H1 (cell line): ENCODE measurements at regions not wholly inside any gene's neighbourhood (a gene's known extent, or its start where the extent isn't known, plus 50 kb on each side); places are given as distances from the start of the nearest gene placed in this dataset.

Experiments
- CTCF ChIA-PET: fragments of 300-600 bp; sonication (Branson Sonifier 250); formaldehyde crosslinking; loops from one replicate; lab custom pipeline; 2021; ENCODE audit not compliant: partially characterized antibody; lab: Charles Lee
- POLR2A ChIA-PET: fragments of 300-600 bp; sonication (Branson Sonifier 250); formaldehyde crosslinking; loops from one replicate; lab custom pipeline; 2021; ENCODE audit warnings: inconsistent platforms; ENCODE audit not compliant: partially characterized antibody; lab: Charles Lee
- DNase-seq, 2 experiments: peaks; one replicate each; pipeline versions ENCODE4 v3.0.0 to v3.0.0-alpha.2; 2010 to 2022; ENCODE audit warnings: low spot score in 2 of 2, low read depth in 1 of 2, mixed read lengths in 1 of 2
- FAIRE-seq: peaks from 2 replicates; lab custom pipeline; 2011; peaks lifted over from hg19 to GRCh38; lab: Jason Lieb, UNC
- H2AFZ ChIP-seq: 2 replicates; pipeline ENCODE4 v1.8.1; 2012; ENCODE audit warnings: low read length, inconsistent platforms
- H2AK5ac ChIP-seq: 2 replicates; pipeline ENCODE4 v1.6.1; 2013; ENCODE audit warnings: low read depth, low read length
- H2BK120ac ChIP-seq: replicated peaks from 2 replicates; pipeline ENCODE3; 2013; ENCODE audit warnings: low read depth, low read length, inconsistent platforms
- H2BK12ac ChIP-seq: 2 replicates; pipeline ENCODE4 v1.6.1; 2013; ENCODE audit warnings: low read depth, low read length
- H2BK15ac ChIP-seq: 2 replicates; pipeline ENCODE4 v1.6.1; 2013; ENCODE audit warnings: low read length
- H2BK20ac ChIP-seq: 2 replicates; pipeline ENCODE4 v1.6.1; 2013; ENCODE audit warnings: low read length
- H2BK5ac ChIP-seq: 2 replicates; pipeline ENCODE4 v1.6.1; 2013; ENCODE audit warnings: low read depth, low read length
- H3K14ac ChIP-seq: 2 replicates; pipeline ENCODE4 v1.6.1; 2013; ENCODE audit warnings: inconsistent platforms; ENCODE audit not compliant: insufficient read length
- H3K18ac ChIP-seq: 2 replicates; pipeline ENCODE4 v1.6.1; 2013; ENCODE audit warnings: low read length; ENCODE audit errors: extremely low read depth
- H3K23ac ChIP-seq: 2 replicates; pipeline ENCODE4 v1.6.1; 2013; ENCODE audit warnings: inconsistent platforms; ENCODE audit not compliant: insufficient read length
- H3K23me2 ChIP-seq: 2 replicates; pipeline ENCODE4 v1.6.1; 2013; ENCODE audit warnings: low read depth, low read length
- H3K27ac ChIP-seq: 2 replicates; pipeline ENCODE4 v1.6.1; 2011; ENCODE audit warnings: low read depth, low read length, inconsistent platforms
- H3K27me3 ChIP-seq, 4 experiments: replicated peaks in 1 of 4; 1 replicate in 1 of 4; 2 replicates in 3 of 4; pipeline versions ENCODE4 v1.6.1 to v1.8.1; 2011 to 2013; ENCODE audit warnings: low read length in 3 of 4, mild to moderate bottlenecking in 3 of 4, inconsistent platforms in 2 of 4, mixed read lengths in 2 of 4, moderate library complexity in 1 of 4; ENCODE audit not compliant: control insufficient read depth in 3 of 4, insufficient read depth in 3 of 4; ENCODE audit errors: extremely low read depth in 1 of 4
- H3K36me3 ChIP-seq, 4 experiments: 2 replicates each; pipeline versions ENCODE4 v1.6.1 to v1.8.1; 2011 to 2013; ENCODE audit warnings: mild to moderate bottlenecking in 4 of 4, low read length in 3 of 4, moderate library complexity in 2 of 4, control low read depth in 1 of 4, inconsistent platforms in 1 of 4; ENCODE audit not compliant: insufficient read depth in 4 of 4, control insufficient read depth in 2 of 4
- H3K4ac ChIP-seq: replicated peaks from 2 replicates; pipeline ENCODE3; 2013; ENCODE audit warnings: low read length, low read depth, mixed read lengths, inconsistent platforms; ENCODE audit not compliant: insufficient read length
- H3K4me1 ChIP-seq, 4 experiments: replicated peaks in 1 of 4; 1 replicate in 1 of 4; 2 replicates in 3 of 4; pipeline versions ENCODE4 v1.6.1 to v1.8.1; 2011 to 2013; ENCODE audit warnings: low read length in 3 of 4, inconsistent platforms in 2 of 4, mixed read lengths in 1 of 4; ENCODE audit not compliant: insufficient read depth in 4 of 4, control insufficient read depth in 3 of 4
- H3K4me2 ChIP-seq, 2 experiments: 2 replicates each; pipeline versions ENCODE4 v1.6.1 to v1.8.1; 2011 to 2013; ENCODE audit warnings: low read depth in 2 of 2, low read length in 2 of 2, control low read depth in 1 of 2, inconsistent platforms in 1 of 2, mild to moderate bottlenecking in 1 of 2; ENCODE audit not compliant: insufficient read depth in 1 of 2
- H3K4me3 ChIP-seq, 4 experiments: fragments of 200-600, 300-600 bp in 1 of 4; sonication (generic), shearing (Covaris generic), sonication (Bioruptor Twin) in 1 of 4; 2 replicates each; pipeline versions ENCODE4 v1.5.1 to v1.8.1; 2011 to 2016; ENCODE audit warnings: low read length in 4 of 4, low read depth in 3 of 4, control low read depth in 2 of 4, inconsistent platforms in 2 of 4, mild to moderate bottlenecking in 2 of 4, mixed read lengths in 1 of 4, moderate library complexity in 1 of 4; ENCODE audit not compliant: insufficient read depth in 2 of 4; ENCODE audit errors: extremely low read depth in 1 of 4
- H3K56ac ChIP-seq: replicated peaks from 2 replicates; pipeline ENCODE3; 2013; ENCODE audit warnings: low read depth, mild to moderate bottlenecking, mixed read lengths, low read length, inconsistent platforms; ENCODE audit not compliant: insufficient read length
- H3K79me1 ChIP-seq: 2 replicates; pipeline ENCODE4 v1.6.1; 2013; ENCODE audit warnings: low read depth, low read length, control low read depth
- H3K79me2 ChIP-seq, 2 experiments: 2 replicates each; pipeline versions ENCODE4 v1.6.1 to v1.8.1; 2012 to 2013; ENCODE audit warnings: low read length in 2 of 2, mild to moderate bottlenecking in 2 of 2, inconsistent platforms in 1 of 2; ENCODE audit not compliant: insufficient read depth in 2 of 2, control insufficient read depth in 1 of 2
- H3K9ac ChIP-seq, 4 experiments: replicated peaks in 1 of 4; 1 replicate in 1 of 4; 2 replicates in 3 of 4; pipeline versions ENCODE4 v1.6.1 to v1.8.1; 2011 to 2013; ENCODE audit warnings: low read depth in 3 of 4, low read length in 3 of 4, control low read depth in 2 of 4, mild to moderate bottlenecking in 2 of 4, moderate library complexity in 2 of 4, inconsistent platforms in 1 of 4; ENCODE audit errors: extremely low read depth in 1 of 4
- H3K9me3 ChIP-seq, 2 experiments: 2 replicates each; pipeline versions ENCODE4 v1.6.1 to v1.8.1; 2012 to 2013; ENCODE audit warnings: mild to moderate bottlenecking in 2 of 2, moderate library complexity in 2 of 2, control low read depth in 1 of 2, inconsistent platforms in 1 of 2, low read depth in 1 of 2, low read length in 1 of 2, mixed read lengths in 1 of 2; ENCODE audit not compliant: insufficient read depth in 2 of 2
- H4K20me1 ChIP-seq, 2 experiments: replicated peaks in 1 of 2; 2 replicates each; pipeline versions ENCODE3 to v1.8.1; 2011 to 2013; ENCODE audit warnings: inconsistent platforms in 2 of 2, low read length in 2 of 2, mild to moderate bottlenecking in 1 of 2; ENCODE audit not compliant: insufficient read depth in 2 of 2, control insufficient read depth in 1 of 2
- H4K5ac ChIP-seq: 2 replicates; pipeline ENCODE4 v1.6.1; 2013; ENCODE audit warnings: low read length, low read depth, mixed read lengths, inconsistent platforms; ENCODE audit not compliant: insufficient read length
- H4K8ac ChIP-seq: 2 replicates; pipeline ENCODE4 v1.8.0; 2013; ENCODE audit warnings: mild to moderate bottlenecking, moderate library complexity, low read length, inconsistent platforms; ENCODE audit not compliant: insufficient read depth; ENCODE audit errors: extremely low read depth
- H4K91ac ChIP-seq: replicated peaks from 2 replicates; pipeline ENCODE3; 2013; ENCODE audit warnings: low read length, mixed read lengths, inconsistent platforms; ENCODE audit not compliant: insufficient read length
- CHD2 ChIP-seq: IDR thresholded peaks from 2 replicates; pipeline ENCODE4 v1.6.1; 2012; ENCODE audit warnings: low read length, improper control_type of control experiment
- CREB1 ChIP-seq: IDR thresholded peaks from 2 replicates; pipeline ENCODE4 v1.6.1; 2012; ENCODE audit warnings: inconsistent platforms
- EGR1 ChIP-seq: IDR thresholded peaks from 2 replicates; pipeline ENCODE4 v1.6.1; 2011; ENCODE audit warnings: low read depth, low read length, borderline replicate concordance
- HDAC2 ChIP-seq, 2 experiments: fragments of 300-600 bp in 1 of 2; sonication (generic) in 1 of 2; IDR thresholded peaks; 2 replicates each; pipeline ENCODE4 v1.6.1; 2011 to 2012; ENCODE audit warnings: low read depth in 2 of 2, low read length in 2 of 2, mild to moderate bottlenecking in 2 of 2, moderate library complexity in 2 of 2, borderline replicate concordance in 1 of 2, inconsistent platforms in 1 of 2
- HDAC6 ChIP-seq: IDR thresholded peaks from one replicate; pipeline ENCODE4 v1.7.1; 2012; ENCODE audit warnings: low read depth, mild to moderate bottlenecking, inconsistent platforms, low read length, moderate library complexity
- MAFK ChIP-seq: IDR thresholded peaks from 2 replicates; pipeline ENCODE4 v1.6.1; 2012; ENCODE audit warnings: low read depth, mild to moderate bottlenecking, improper control_type of control experiment, low read length
- NRF1 ChIP-seq: IDR thresholded peaks from 2 replicates; pipeline ENCODE4 v1.6.1; 2011; ENCODE audit warnings: mild to moderate bottlenecking, low read depth, low read length, improper control_type of control experiment
- POU5F1 ChIP-seq: IDR thresholded peaks from 2 replicates; pipeline ENCODE4 v1.6.1; 2011; ENCODE audit warnings: low read depth, mild to moderate bottlenecking, low read length, moderate library complexity
- RNF2 ChIP-seq: fragments of 200-900, 300-1000 bp; sonication (generic); IDR thresholded peaks from 2 replicates; pipeline ENCODE4 v1.7.1; 2016; ENCODE audit warnings: borderline replicate concordance, low read depth, mild to moderate bottlenecking, antibody characterized with exemption, low read length; ENCODE audit not compliant: poor library complexity, severe bottlenecking; ENCODE audit errors: missing control alignments
- SP4 ChIP-seq: IDR thresholded peaks from 2 replicates; pipeline ENCODE4 v1.6.1; 2012; ENCODE audit warnings: low read length, inconsistent platforms
- TAF7 ChIP-seq: optimal IDR thresholded peaks from 2 replicates; pipeline ENCODE3; 2011; ENCODE audit warnings: low read depth, mild to moderate bottlenecking, inconsistent platforms, low read length, moderate library complexity, borderline replicate concordance
- TBP ChIP-seq: IDR thresholded peaks from 2 replicates; pipeline ENCODE4 v1.6.1; 2011; ENCODE audit warnings: low read depth, low read length, improper control_type of control experiment
- WGBS, 2 experiments: shearing (Covaris generic) in 1 of 2; methylation state at CpG; one replicate each; pipeline versions ENCODE4 v1.1.6 to v1.1.7; 2013 to 2015; ENCODE audit warnings: low lambda C conversion rate in 2 of 2, mixed read lengths in 2 of 2, inconsistent platforms in 1 of 2, low coverage in 1 of 2, missing lambda C conversion rate in 1 of 2; ENCODE audit not compliant: insufficient replicate concordance in 2 of 2, insufficient coverage in 1 of 2, insufficient read length in 1 of 2; ENCODE audit errors: extremely low coverage in 1 of 2, missing lambda C conversion rate in 1 of 2; 5-methylcytosine and 5-hydroxymethylcytosine counted together
- TF ChIP-seq, protein P1 (sequence below): IDR thresholded peaks from 2 replicates; pipeline ENCODE4 v1.6.1; 2012; ENCODE audit warnings: inconsistent platforms
- TF ChIP-seq, protein P2 (sequence below): IDR thresholded peaks from 2 replicates; pipeline ENCODE4 v1.6.1; 2011; ENCODE audit warnings: low read depth, mild to moderate bottlenecking, low read length; ENCODE audit not compliant: insufficient read depth

DNA sequence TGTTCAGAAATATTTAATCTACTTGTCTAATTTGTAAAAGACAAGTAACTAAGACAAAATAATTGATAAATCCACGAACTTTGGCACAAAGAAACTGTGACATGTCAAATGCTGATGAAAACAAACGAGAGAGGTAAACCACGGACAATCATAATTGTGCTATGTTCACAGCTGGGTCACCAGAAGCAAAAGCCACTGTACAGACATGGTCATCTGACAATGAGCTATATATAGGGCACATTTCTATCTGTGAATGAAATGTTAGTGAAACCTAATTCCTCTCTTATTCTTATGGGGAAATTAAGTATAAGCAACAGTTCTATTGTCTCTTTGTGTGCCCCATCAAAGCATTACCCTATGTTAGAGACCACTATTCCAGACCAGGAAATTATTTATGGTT is 444.0 kb upstream of the TRAM1L1 start:
- Histone ChIP-seq H4K8ac (no peak overlapping the region), H3K27ac (no peak overlapping the region), H3K4ac (no peak overlapping the region), H3K4me3 (no peak overlapping the region), H3K56ac (no peak overlapping the region), H3K27me3 (peaks cover 0 to 1% (median 0%) of the 10 kb centered on the region in 4 experiments; a peak in 1 of 7 replicates), H3K36me3 (no peaks in the 10 kb centered on the region), H2BK20ac (no peak overlapping the region), H2BK120ac (no peak overlapping the region), H3K79me2 (no peaks in the 10 kb centered on the region), H3K4me2 (no peak overlapping the region), H3K14ac (no peak overlapping the region), H3K4me1 (no peaks in the 10 kb centered on the region), H3K23me2 (peaks cover 2% of the 10 kb centered on the region; the same call in 1 of the 2 replicates), H3K9ac (no peak overlapping the region), H4K20me1 (no peaks in the 10 kb centered on the region), H4K91ac (no peak overlapping the region), H2AK5ac (no peak overlapping the region), H3K79me1 (no peaks in the 10 kb centered on the region), H3K18ac (no peak overlapping the region), H2BK15ac (no peak overlapping the region), H4K5ac (no peak overlapping the region), H2BK12ac (no peak overlapping the region), H3K9me3 (no peaks in the 10 kb centered on the region), H3K23ac (no peak overlapping the region), H2BK5ac (no peak overlapping the region), H2AFZ (no peak overlapping the region)
- FAIRE-seq (no peak), DNase-seq (no peak)
- ChIA-PET CTCF (no interaction called here), POLR2A (no interaction called here)
- WGBS, 2 experiments, result 93% methylated on average over 3 of the region's 3 CpGs; no CpG with 5 or more reads in 1 of the 2 experiments
- TF ChIP-seq HDAC2 (IDR thresholded peaks at IDR 0.05; ENCODE audit: borderline replicate concordance in 1 of 2, low read depth in 2 of 2, low read length in 2 of 2) (no peak), CREB1 (no peak), TAF7 (no peak), POU5F1 (no peak), HDAC6 (no peak), NRF1 (no peak), EGR1 (no peak), TBP (no peak), SP4 (no peak), CHD2 (no peak), RNF2 (no peak), MAFK (no peak)
- TF ChIP-seq, protein P1, sequence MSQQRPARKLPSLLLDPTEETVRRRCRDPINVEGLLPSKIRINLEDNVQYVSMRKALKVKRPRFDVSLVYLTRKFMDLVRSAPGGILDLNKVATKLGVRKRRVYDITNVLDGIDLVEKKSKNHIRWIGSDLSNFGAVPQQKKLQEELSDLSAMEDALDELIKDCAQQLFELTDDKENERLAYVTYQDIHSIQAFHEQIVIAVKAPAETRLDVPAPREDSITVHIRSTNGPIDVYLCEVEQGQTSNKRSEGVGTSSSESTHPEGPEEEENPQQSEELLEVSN, result no peak
- TF ChIP-seq, protein P2, sequence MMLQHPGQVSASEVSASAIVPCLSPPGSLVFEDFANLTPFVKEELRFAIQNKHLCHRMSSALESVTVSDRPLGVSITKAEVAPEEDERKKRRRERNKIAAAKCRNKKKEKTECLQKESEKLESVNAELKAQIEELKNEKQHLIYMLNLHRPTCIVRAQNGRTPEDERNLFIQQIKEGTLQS, result no peak
